ENCODE measurements at regions not wholly inside any gene's neighbourhood (a gene's known extent, or its start where the extent isn't known, plus 50 kb on each side); places are given as distances from the start of the nearest gene placed in this dataset.

- Histone ChIP-seq H3K9me3 (ENCODE audit: low read depth) (peaks cover 7% of the 10 kb centered on the region), H3K9ac (no peak overlapping the region), H3K4me1 (no peaks in the 10 kb centered on the region), H3K4me2 (no peak overlapping the region), H3K79me2 (ENCODE audit: low read depth) (no peaks in the 10 kb centered on the region), H3K36me3 (no peaks in the 10 kb centered on the region), H3K27ac (no peak overlapping the region), H3K4me3 (no peak overlapping the region), H3F3A (ENCODE audit: low read depth) (no peaks in the 10 kb centered on the region), H4K20me1 (ENCODE audit: low read depth) (no peaks in the 10 kb centered on the region), H3K27me3 (no peaks in the 10 kb centered on the region), H2AFZ (replicated peaks) (no peak overlapping the region)
- no peak for DNase-seq (ENCODE audit: low spot score)
- Mint-ChIP-seq H3K9me3 (peaks cover 13% of the 10 kb centered on the region), H3K4me1 (peaks cover 13% of the 10 kb centered on the region), H3K27ac (no peak overlapping the region), H3K36me3 (no peaks in the 10 kb centered on the region), H3K27me3 (ENCODE audit: insufficient read depth, low read depth) (no peaks in the 10 kb centered on the region), H3K4me3 (no peak overlapping the region)
- TF ChIP-seq EZH2 (IDR thresholded peaks at IDR 0.05) (no peak), EZH2phosphoT487 (IDR thresholded peaks at IDR 0.05) (no peak)
- TF ChIP-seq, protein P1, sequence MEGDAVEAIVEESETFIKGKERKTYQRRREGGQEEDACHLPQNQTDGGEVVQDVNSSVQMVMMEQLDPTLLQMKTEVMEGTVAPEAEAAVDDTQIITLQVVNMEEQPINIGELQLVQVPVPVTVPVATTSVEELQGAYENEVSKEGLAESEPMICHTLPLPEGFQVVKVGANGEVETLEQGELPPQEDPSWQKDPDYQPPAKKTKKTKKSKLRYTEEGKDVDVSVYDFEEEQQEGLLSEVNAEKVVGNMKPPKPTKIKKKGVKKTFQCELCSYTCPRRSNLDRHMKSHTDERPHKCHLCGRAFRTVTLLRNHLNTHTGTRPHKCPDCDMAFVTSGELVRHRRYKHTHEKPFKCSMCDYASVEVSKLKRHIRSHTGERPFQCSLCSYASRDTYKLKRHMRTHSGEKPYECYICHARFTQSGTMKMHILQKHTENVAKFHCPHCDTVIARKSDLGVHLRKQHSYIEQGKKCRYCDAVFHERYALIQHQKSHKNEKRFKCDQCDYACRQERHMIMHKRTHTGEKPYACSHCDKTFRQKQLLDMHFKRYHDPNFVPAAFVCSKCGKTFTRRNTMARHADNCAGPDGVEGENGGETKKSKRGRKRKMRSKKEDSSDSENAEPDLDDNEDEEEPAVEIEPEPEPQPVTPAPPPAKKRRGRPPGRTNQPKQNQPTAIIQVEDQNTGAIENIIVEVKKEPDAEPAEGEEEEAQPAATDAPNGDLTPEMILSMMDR (IDR thresholded peaks at IDR 0.05) = no peak
Measured at GRCh38 chr2:105504459-105504858, 105.6 kb upstream of the FHL2 start.

DNA sequence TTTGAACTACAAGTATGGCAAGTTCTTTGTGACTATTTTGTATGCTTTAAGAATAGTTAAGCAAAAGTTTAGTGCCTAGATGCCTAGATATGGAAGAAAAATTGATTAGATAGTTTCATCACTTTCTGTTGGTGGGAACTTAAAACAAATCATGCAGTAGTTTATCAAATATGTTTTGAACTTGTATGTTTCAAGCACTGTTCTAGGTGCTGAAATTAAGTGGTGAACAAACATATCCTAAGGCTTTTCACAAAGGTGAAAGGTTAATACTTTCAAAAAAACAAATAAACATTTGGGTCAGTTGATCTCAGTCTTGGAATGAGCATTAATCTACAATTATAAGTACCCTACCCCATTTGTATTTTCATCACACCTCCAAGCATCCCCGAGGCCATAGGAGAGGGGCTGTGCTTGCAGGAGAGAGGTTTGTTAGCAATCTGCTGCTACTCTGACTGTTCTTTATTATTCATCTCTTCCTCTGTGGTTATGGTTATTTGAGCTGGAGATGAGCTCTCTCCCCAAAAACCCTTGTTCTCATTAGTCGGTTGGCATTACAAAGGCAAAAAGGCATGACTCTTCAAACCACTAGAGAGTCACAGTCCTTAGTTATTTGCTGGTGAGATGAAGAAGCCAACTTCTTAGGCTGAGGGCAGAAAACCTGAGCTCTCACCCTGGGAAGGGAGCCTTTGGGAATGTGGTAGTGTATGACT, 103.9 kb upstream of the FHL2 start:
- peaks cover 2% of the 10 kb centered on the region for H3K27me3 Mint-ChIP-seq (ENCODE audit: insufficient read depth, low read depth)
- H3K4me3 ChIP-seq = no peak overlapping the region
- H4K20me1 ChIP-seq (ENCODE audit: low read depth) = no peaks in the 10 kb centered on the region
- no peaks in the 10 kb centered on the region for H3K79me2 ChIP-seq (ENCODE audit: low read depth)
- H3K4me3 Mint-ChIP-seq = no peak overlapping the region
- no peak overlapping the region for H2AFZ ChIP-seq (replicated peaks)
- no peaks in the 10 kb centered on the region for H3K36me3 ChIP-seq
- peaks cover 7% of the 10 kb centered on the region for H3K9me3 ChIP-seq (ENCODE audit: low read depth)
- no peaks in the 10 kb centered on the region for H3K27me3 ChIP-seq
- H3K9me3 Mint-ChIP-seq = peaks cover 15% of the 10 kb centered on the region
- H3K9ac ChIP-seq = no peak overlapping the region
- no peak for DNase-seq (ENCODE audit: low spot score)
- H3K36me3 Mint-ChIP-seq = no peaks in the 10 kb centered on the region
- H3K27ac ChIP-seq = no peak overlapping the region
- TF ChIP-seq EZH2 (IDR thresholded peaks at IDR 0.05) = no peak
- no peak for TF ChIP-seq EZH2phosphoT487 (IDR thresholded peaks at IDR 0.05)
- TF ChIP-seq, protein P1 (IDR thresholded peaks at IDR 0.05) = no peak
- H3K27ac Mint-ChIP-seq = no peak overlapping the region
- H3F3A ChIP-seq (ENCODE audit: low read depth) = no peaks in the 10 kb centered on the region
- H3K4me1 Mint-ChIP-seq = peaks cover 8% of the 10 kb centered on the region
- no peak overlapping the region for H3K4me2 ChIP-seq
- H3K4me1 ChIP-seq = no peaks in the 10 kb centered on the region

DNA sequence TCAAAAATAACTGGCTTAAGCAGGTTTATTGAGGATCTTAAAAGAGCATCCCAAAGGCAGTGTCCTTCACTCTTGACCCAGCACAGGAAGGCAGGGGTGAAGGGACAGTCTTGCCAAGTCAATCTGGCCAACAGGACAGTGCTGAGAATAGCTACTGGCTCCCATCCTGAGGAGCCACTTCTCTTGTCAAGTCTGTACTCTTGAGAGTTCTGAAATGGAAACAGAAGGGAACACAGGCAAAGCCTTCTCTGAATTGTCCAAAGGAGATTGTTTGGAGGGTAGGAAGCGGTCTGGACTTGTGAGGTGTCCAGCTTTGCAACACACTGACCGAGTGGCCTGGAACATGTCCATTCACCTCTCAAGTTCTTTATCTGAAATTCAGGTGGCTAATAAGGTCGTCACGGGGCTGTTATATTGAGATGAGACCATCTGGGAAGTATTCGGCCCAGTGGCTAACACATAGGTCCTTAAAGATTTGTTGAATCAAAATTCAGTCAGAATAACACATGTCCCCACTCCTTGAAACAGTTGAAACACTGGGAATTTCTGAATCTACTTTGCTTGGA, 99.5 kb upstream of the FHL2 start:
- no peak overlapping the region for H3K27ac ChIP-seq
- TF ChIP-seq, protein P1 (IDR thresholded peaks at IDR 0.05) = no peak
- no peak for TF ChIP-seq EZH2 (IDR thresholded peaks at IDR 0.05)
- TF ChIP-seq EZH2phosphoT487 (IDR thresholded peaks at IDR 0.05) = no peak
- H3K36me3 Mint-ChIP-seq = no peaks in the 10 kb centered on the region
- H3F3A ChIP-seq (ENCODE audit: low read depth) = no peaks in the 10 kb centered on the region
- peaks cover 5% of the 10 kb centered on the region for H3K9me3 ChIP-seq (ENCODE audit: low read depth)
- H3K4me2 ChIP-seq = no peak overlapping the region
- H3K4me3 Mint-ChIP-seq = no peak overlapping the region
- peaks cover 26% of the 10 kb centered on the region for H3K9me3 Mint-ChIP-seq
- H3K4me1 ChIP-seq = no peaks in the 10 kb centered on the region
- peaks cover 2% of the 10 kb centered on the region for H3K4me1 Mint-ChIP-seq
- H3K9ac ChIP-seq = no peak overlapping the region
- no peak for DNase-seq (ENCODE audit: low spot score)
- no peaks in the 10 kb centered on the region for H3K27me3 ChIP-seq
- H2AFZ ChIP-seq (replicated peaks) = no peak overlapping the region
- H3K36me3 ChIP-seq = no peaks in the 10 kb centered on the region
- peaks cover 5% of the 10 kb centered on the region for H3K27me3 Mint-ChIP-seq (ENCODE audit: insufficient read depth, low read depth)
- no peaks in the 10 kb centered on the region for H3K79me2 ChIP-seq (ENCODE audit: low read depth)
- H3K4me3 ChIP-seq = no peak overlapping the region
- H4K20me1 ChIP-seq (ENCODE audit: low read depth) = no peaks in the 10 kb centered on the region
- no peak overlapping the region for H3K27ac Mint-ChIP-seq
